ENCODE measurements at regions not wholly inside any gene's neighbourhood (a gene's known extent, or its start where the extent isn't known, plus 50 kb on each side); places are given as distances from the start of the nearest gene placed in this dataset.

GRCh38 chr2:236969767-236970655, 115.7 kb upstream of the COPS8 start:
- no peak for TF ChIP-seq CTCF (IDR thresholded peaks at IDR 0.05)
- no peak for TF ChIP-seq POLR2AphosphoS5 (IDR thresholded peaks at IDR 0.05)
- no peak for TF ChIP-seq POLR2A (IDR thresholded peaks at IDR 0.05)
